GM06990 (cell line): ENCODE measurements at regions not wholly inside any gene's neighbourhood (a gene's known extent, or its start where the extent isn't known, plus 50 kb on each side); places are given as distances from the start of the nearest gene placed in this dataset.

Source experiments
- DNase-seq: peaks from one replicate; pipeline ENCODE4 v3.0.0-alpha.2; 2011; ENCODE audit not compliant: insufficient read length; ENCODE audit errors: extremely low read depth
- H3K27me3 ChIP-seq: replicated peaks from 2 replicates; pipeline ENCODE4 v1.6.0; 2011; ENCODE audit warnings: low read length; ENCODE audit not compliant: control insufficient read depth, insufficient read depth
- H3K36me3 ChIP-seq: 2 replicates; pipeline ENCODE4 v1.5.1; 2011; ENCODE audit warnings: low read length; ENCODE audit not compliant: control insufficient read depth, insufficient read depth
- H3K4me3 ChIP-seq: replicated peaks from 2 replicates; pipeline ENCODE4 v1.5.1; 2011; ENCODE audit warnings: low read depth, mild to moderate bottlenecking, control low read depth, low read length
- TF ChIP-seq, protein P1 (sequence below): IDR thresholded peaks from 2 replicates; pipeline ENCODE4 v1.5.1; 2011; ENCODE audit warnings: low read length, control low read depth, mild to moderate bottlenecking, inconsistent platforms; ENCODE audit not compliant: insufficient read depth, poor library complexity, severe bottlenecking

DNA sequence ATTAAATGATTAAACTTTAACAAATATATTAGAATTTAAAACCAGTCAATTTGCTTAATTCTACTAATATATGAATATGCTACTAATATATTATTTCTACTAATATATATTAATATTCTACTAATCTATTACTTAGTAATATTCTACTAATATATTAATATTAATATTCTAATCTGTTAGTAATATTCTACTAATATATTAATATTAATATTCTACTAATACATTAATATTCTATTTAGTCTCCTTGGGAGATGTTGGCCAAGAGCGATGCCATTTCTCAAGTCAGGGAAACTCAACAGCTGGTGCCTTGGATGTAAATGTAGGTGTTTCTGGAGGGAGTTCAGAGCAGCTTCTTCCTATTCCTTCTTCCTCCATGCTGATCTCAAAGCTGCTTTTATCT is 259.2 kb upstream of the TMTC4 start:
- H3K27me3 ChIP-seq = no peaks in the 10 kb centered on the region
- no peaks in the 10 kb centered on the region for H3K36me3 ChIP-seq
- no peak for DNase-seq
- TF ChIP-seq, protein P1, sequence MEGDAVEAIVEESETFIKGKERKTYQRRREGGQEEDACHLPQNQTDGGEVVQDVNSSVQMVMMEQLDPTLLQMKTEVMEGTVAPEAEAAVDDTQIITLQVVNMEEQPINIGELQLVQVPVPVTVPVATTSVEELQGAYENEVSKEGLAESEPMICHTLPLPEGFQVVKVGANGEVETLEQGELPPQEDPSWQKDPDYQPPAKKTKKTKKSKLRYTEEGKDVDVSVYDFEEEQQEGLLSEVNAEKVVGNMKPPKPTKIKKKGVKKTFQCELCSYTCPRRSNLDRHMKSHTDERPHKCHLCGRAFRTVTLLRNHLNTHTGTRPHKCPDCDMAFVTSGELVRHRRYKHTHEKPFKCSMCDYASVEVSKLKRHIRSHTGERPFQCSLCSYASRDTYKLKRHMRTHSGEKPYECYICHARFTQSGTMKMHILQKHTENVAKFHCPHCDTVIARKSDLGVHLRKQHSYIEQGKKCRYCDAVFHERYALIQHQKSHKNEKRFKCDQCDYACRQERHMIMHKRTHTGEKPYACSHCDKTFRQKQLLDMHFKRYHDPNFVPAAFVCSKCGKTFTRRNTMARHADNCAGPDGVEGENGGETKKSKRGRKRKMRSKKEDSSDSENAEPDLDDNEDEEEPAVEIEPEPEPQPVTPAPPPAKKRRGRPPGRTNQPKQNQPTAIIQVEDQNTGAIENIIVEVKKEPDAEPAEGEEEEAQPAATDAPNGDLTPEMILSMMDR = no peak
- no peak overlapping the region for H3K4me3 ChIP-seq

DNA sequence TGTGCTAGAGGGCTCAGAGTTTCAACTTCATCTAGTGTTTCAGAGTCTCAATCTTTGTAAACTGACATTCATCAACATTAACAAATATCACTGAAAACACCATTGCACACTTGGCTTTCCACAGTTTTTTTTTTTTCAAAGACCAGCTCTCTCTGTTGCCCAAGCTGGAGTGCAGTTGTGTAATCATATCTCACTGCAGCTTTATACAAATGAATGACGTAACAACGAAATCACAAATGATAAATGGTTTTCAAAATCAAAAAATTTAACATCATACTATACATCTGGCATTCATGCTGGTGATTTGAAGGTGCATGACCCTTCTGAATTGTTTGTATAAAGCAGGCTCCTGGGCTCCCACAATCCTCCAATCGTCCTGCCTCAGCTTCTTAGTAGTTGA is 248.0 kb upstream of the TMTC4 start:
- TF ChIP-seq, protein P1 = no peak
- no peak for DNase-seq

DNA sequence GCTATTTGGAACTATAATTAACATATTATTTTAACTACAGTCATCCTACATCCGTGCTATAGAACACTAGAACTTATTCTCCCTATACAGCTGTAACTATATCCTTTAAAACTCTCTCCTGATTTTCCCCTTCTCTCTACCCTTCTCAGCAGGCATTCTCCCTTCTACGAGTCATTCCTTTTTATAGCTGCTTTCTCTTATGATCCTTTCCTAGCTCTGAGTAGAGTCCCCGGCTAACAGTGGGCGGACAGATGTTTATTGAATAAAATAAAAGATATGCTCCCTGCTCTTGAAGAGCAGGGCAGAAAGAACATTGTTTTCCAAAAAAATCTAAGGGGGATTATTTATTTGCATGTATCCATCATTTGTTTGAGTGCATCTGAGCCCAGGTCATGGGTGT is 246.5 kb upstream of the TMTC4 start:
- TF ChIP-seq, protein P1 = no peak
- DNase-seq = no peak
- Histone ChIP-seq H3K27me3 (no peaks in the 10 kb centered on the region), H3K4me3 (no peak overlapping the region), H3K36me3 (no peaks in the 10 kb centered on the region)

More for the DNA sequence above, 248.0 kb upstream of the TMTC4 start:
- Histone ChIP-seq H3K27me3 (no peaks in the 10 kb centered on the region; the same call in 1 of the 2 replicates), H3K4me3 (no peak overlapping the region), H3K36me3 (no peaks in the 10 kb centered on the region)

DNA sequence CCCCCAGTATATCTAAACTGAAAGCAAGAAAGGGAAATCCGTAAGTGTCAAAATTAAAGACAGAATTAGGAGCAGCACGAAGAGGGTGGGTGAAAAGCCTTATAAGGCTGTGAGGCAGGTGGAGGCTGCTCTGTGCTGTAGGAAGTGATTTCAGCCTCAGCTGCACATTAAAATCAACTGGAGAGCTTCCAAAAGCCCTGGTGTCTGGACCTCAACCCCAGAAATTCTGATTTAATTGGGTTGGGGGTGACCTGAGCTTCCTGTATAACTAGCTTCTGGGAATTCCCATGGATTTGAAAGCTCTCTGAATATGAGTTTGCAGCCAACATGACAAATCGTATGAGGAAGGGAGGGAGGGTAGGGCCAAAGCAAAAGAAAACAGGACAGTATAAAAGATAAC is 242.4 kb upstream of the TMTC4 start:
- Histone ChIP-seq H3K4me3 (no peak overlapping the region), H3K36me3 (no peaks in the 10 kb centered on the region), H3K27me3 (no peaks in the 10 kb centered on the region)
- TF ChIP-seq, protein P1 = no peak
- DNase-seq = peak; percentile 6

DNA sequence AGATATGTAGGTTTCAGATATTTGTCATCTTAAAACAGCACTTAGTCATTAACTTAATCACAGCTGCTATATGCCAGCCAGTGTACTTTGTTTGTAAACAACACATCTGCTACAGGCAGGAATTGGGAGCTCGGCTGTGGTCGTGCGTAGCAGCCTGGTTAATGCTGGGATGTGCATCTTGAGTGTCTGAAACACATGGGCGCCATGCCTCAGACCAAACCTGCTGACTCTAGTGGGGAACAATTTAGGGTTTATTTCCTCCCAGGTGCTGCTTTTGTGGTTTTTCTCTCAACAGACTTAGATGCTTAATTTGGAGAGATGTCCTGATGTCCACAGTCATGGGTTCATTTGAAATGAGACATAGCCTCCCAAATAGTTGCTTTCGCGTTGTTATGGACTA is 238.5 kb upstream of the TMTC4 start:
- Histone ChIP-seq H3K4me3 (no peak overlapping the region), H3K36me3 (no peaks in the 10 kb centered on the region), H3K27me3 (no peaks in the 10 kb centered on the region)
- no peak for DNase-seq
- TF ChIP-seq, protein P1 = no peak

DNA sequence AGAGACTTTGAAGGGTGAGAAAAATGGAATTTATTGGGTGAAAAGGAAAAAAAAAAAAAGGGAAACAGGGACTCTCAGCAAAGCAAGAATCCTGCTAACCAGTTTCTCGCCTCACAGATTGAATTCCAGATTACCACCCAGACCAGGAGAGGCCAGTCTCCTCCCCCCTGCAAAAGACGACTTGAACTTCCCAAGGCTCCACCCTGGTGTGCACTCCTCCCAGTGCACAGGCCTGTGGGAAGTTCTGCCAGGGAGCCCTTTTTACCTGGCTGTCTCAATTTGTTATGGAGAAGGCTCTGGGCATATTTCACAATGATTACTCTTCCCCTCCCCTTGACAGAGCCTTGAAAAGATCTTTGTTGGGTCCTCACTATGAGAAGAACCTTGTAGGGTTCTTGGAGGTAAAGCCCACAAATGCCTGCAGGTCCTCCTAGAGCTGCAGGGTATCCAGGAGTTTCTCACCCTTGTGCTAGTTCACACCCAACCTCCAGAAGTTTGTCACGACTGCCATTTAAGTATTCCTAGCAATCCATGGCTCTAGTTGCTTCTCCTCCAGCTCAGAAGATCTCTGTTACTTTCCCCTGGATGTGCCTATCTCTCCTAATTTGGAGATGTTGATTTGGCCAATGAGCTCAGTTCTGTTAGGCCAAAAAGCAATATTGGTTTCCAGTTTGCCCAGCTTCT is 229.8 kb upstream of the TMTC4 start:
- no peaks in the 10 kb centered on the region for H3K27me3 ChIP-seq
- H3K4me3 ChIP-seq = no peak overlapping the region
- H3K36me3 ChIP-seq = no peaks in the 10 kb centered on the region
- no peak for DNase-seq
- TF ChIP-seq, protein P1 = no peak
